Neural progenitor cell (in vitro differentiated cells): ENCODE measurements at regions not wholly inside any gene's neighbourhood (a gene's known extent, or its start where the extent isn't known, plus 50 kb on each side); places are given as distances from the start of the nearest gene placed in this dataset.

Experiments used
- DNase-seq: peaks from one replicate; pipeline ENCODE4 v3.0.0-alpha.2; 2016; ENCODE audit warnings: low spot score
- H2AFZ ChIP-seq: fragments of 200-600 bp; sonication (generic); replicated peaks from 2 replicates; pipeline ENCODE4 v1.6.1; 2016; ENCODE audit warnings: antibody characterized with exemption
- H3F3A ChIP-seq: fragments of 200-600 bp; sonication (generic); 2 replicates; pipeline ENCODE4 v1.6.1; 2016; ENCODE audit warnings: antibody characterized with exemption, low read depth
- H3K27ac ChIP-seq: fragments of 200-600 bp; sonication (generic); 2 replicates; pipeline ENCODE4 v1.5.1; 2016; ENCODE audit warnings: mild to moderate bottlenecking
- H3K27me3 ChIP-seq: fragments of 200-600 bp; sonication (generic); 2 replicates; pipeline ENCODE4 v1.6.1; 2016; ENCODE audit warnings: mild to moderate bottlenecking, moderate library complexity
- H3K36me3 ChIP-seq: fragments of 200-600 bp; sonication (generic); 2 replicates; pipeline ENCODE4 v1.5.1; 2016
- H3K4me1 ChIP-seq: fragments of 200-600 bp; sonication (generic); 2 replicates; pipeline ENCODE4 v1.6.1; 2016; ENCODE audit warnings: mixed run types
- H3K4me2 ChIP-seq: fragments of 200-600 bp; sonication (generic); 2 replicates; pipeline ENCODE4 v1.6.1; 2016
- H3K4me3 ChIP-seq: fragments of 200-600 bp; sonication (generic); 2 replicates; pipeline ENCODE4 v1.5.1; 2016
- H3K79me2 ChIP-seq: fragments of 200-600 bp; sonication (generic); 2 replicates; pipeline ENCODE4 v1.6.1; 2016; ENCODE audit warnings: low read depth
- H3K9ac ChIP-seq: fragments of 200-600 bp; sonication (generic); 2 replicates; pipeline ENCODE4 v1.6.1; 2016
- H3K9me3 ChIP-seq: fragments of 200-600 bp; sonication (generic); 2 replicates; pipeline ENCODE4 v1.5.1; 2016; ENCODE audit warnings: low read depth
- H4K20me1 ChIP-seq: fragments of 200-600 bp; sonication (generic); 2 replicates; pipeline ENCODE4 v1.6.1; 2016; ENCODE audit warnings: low read depth
- H3K27ac Mint-ChIP-seq: 3 replicates; pipeline ENCODE4 v1.8.0; 2021; ENCODE audit warnings: mixed read lengths
- H3K27me3 Mint-ChIP-seq: 2 replicates; pipeline ENCODE4 v1.8.0; 2022; ENCODE audit warnings: low read depth, mild to moderate bottlenecking, inconsistent platforms, moderate library complexity, mixed read lengths; ENCODE audit not compliant: insufficient read depth
- H3K36me3 Mint-ChIP-seq: 3 replicates; pipeline ENCODE4 v1.8.0; 2021; ENCODE audit warnings: mixed read lengths
- H3K4me1 Mint-ChIP-seq: 3 replicates; pipeline ENCODE4 v1.8.0; 2021; ENCODE audit warnings: mixed read lengths
- H3K4me3 Mint-ChIP-seq: 3 replicates; pipeline ENCODE4 v1.8.0; 2021; ENCODE audit warnings: mild to moderate bottlenecking, moderate library complexity, mixed read lengths
- H3K9me3 Mint-ChIP-seq: 3 replicates; pipeline ENCODE4 v1.8.0; 2020; ENCODE audit warnings: mixed read lengths
- CTCF ChIP-seq: fragments of 200-600 bp; sonication (generic); IDR thresholded peaks from 2 replicates; pipeline ENCODE4 v1.5.1; 2017; ENCODE audit warnings: antibody characterized with exemption, mild to moderate bottlenecking
- EZH2 ChIP-seq: fragments of 200-600 bp; sonication (generic); IDR thresholded peaks from 2 replicates; pipeline ENCODE4 v1.6.1; 2017; ENCODE audit warnings: antibody characterized with exemption, mild to moderate bottlenecking, moderate library complexity
- EZH2phosphoT487 ChIP-seq: fragments of 200-600 bp; sonication (generic); IDR thresholded peaks from 2 replicates; pipeline ENCODE4 v1.6.1; 2017; ENCODE audit warnings: antibody characterized with exemption

GRCh38 chr20:57998981-57999464 lies 229.4 kb downstream of the ANKRD60 start:
- Histone ChIP-seq H3K27ac (no peak overlapping the region), H3K4me1 (peaks cover 9% of the 10 kb centered on the region), H3F3A (peaks cover 15% of the 10 kb centered on the region), H4K20me1 (no peaks in the 10 kb centered on the region), H3K9ac (no peak overlapping the region), H3K9me3 (no peaks in the 10 kb centered on the region), H2AFZ (peak overlapping the region; percentile 44), H3K36me3 (no peaks in the 10 kb centered on the region), H3K27me3 (peaks cover 15% of the 10 kb centered on the region), H3K4me3 (peak overlapping the region; percentile 28), H3K79me2 (no peaks in the 10 kb centered on the region), H3K4me2 (peak overlapping the region; percentile 74)
- H3K27ac Mint-ChIP-seq: no peak overlapping the region
- no peaks in the 10 kb centered on the region for H3K36me3 Mint-ChIP-seq
- peaks cover 2% of the 10 kb centered on the region for H3K27me3 Mint-ChIP-seq
- no peak for DNase-seq
- no peak for TF ChIP-seq EZH2phosphoT487
- H3K4me3 Mint-ChIP-seq: no peak overlapping the region
- H3K9me3 Mint-ChIP-seq: peaks cover 2% of the 10 kb centered on the region
- H3K4me1 Mint-ChIP-seq: peaks cover 30% of the 10 kb centered on the region

DNA sequence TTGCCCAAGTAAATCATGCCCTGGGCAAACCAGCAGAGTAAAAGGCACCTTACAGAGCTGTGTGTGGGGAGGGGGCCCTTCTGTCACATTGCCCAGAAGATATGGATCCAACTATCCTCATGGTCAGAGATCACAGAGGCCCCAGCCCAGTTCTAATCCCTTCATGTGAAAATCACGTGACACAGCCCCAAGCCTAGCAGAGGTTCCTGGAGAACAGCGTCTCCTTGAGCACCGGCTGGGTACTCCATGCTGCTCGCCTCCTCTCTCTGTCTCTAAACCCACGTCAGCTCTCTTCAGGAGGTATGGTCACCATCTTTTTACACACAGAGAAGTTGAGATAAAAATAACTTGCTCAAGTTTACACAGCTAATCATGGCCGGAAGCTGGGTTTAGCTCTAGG lies 230.2 kb downstream of the ANKRD60 start:
- H3K4me2 ChIP-seq: no peak overlapping the region
- H3K9me3 ChIP-seq: no peaks in the 10 kb centered on the region
- no peak overlapping the region for H3K27ac ChIP-seq
- H3K9me3 Mint-ChIP-seq: peaks cover 2% of the 10 kb centered on the region
- peaks cover 9% of the 10 kb centered on the region for H3K4me1 ChIP-seq
- H3K36me3 ChIP-seq: no peaks in the 10 kb centered on the region
- H3K27ac Mint-ChIP-seq: no peak overlapping the region
- no peak overlapping the region for H2AFZ ChIP-seq
- no peak overlapping the region for H3K9ac ChIP-seq
- H4K20me1 ChIP-seq: no peaks in the 10 kb centered on the region
- H3K4me1 Mint-ChIP-seq: peaks cover 36% of the 10 kb centered on the region
- peaks cover 15% of the 10 kb centered on the region for H3K27me3 ChIP-seq
- H3K4me3 Mint-ChIP-seq: no peak overlapping the region
- H3K36me3 Mint-ChIP-seq: no peaks in the 10 kb centered on the region
- H3K4me3 ChIP-seq: no peak overlapping the region
- peaks cover 15% of the 10 kb centered on the region for H3F3A ChIP-seq
- no peaks in the 10 kb centered on the region for H3K79me2 ChIP-seq
- peaks cover 2% of the 10 kb centered on the region for H3K27me3 Mint-ChIP-seq
- TF ChIP-seq EZH2: no peak
- no peak for TF ChIP-seq CTCF
- TF ChIP-seq EZH2phosphoT487: no peak
- no peak for DNase-seq

DNA sequence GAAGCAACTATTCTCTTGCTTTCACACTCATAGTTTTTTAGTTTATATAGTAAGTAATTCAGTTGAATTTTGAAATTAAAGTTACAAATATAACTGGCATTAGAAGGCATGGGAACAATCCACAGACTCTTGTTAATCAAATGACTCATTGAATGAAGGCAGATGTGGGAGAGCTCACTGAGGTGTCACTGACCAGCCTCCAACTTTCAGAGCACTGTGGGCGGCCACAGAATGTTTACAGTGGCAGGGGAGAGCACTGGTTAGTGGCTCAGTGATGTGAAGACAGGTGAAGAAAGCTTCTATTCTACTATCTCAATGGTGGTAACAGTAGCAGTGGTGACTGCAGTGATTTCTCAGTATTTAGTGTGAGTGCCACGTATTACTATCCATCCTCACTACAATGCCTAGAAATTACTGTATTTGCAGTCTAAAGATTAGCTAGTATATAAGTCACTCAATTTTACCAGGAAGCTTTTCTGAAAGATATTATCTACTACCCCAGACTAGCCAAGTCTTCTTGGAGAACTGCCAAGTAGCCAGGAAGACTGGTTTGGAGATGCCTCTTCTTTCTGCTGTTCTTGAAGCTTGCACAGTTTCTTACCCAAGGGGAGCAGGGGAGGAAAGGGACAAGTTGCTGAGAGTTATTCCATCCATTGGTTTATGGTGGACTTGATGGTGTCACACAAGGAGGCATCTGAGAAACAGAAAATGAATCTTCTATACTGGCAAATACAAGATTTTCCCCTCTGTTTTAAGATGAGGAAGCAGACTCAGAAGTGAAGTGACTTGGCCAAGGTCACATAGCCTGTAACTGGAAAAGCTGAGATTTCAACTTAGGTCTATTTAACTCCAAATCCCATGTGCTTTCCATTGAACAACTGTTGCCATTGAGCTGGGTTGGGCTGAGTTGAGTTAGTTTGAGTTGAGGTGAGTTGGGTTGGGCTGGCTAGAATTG lies 231.2 kb downstream of the ANKRD60 start:
- Mint-ChIP-seq H3K36me3 (no peaks in the 10 kb centered on the region), H3K9me3 (peaks cover 2% of the 10 kb centered on the region), H3K4me1 (peaks cover 36% of the 10 kb centered on the region), H3K27ac (no peak overlapping the region), H3K27me3 (peaks cover 2% of the 10 kb centered on the region), H3K4me3 (no peak overlapping the region)
- no peak overlapping the region for H3K4me3 ChIP-seq
- H3K4me2 ChIP-seq: no peak overlapping the region
- H4K20me1 ChIP-seq: no peaks in the 10 kb centered on the region
- TF ChIP-seq CTCF (no peak), EZH2 (no peak), EZH2phosphoT487 (no peak)
- no peak overlapping the region for H3K9ac ChIP-seq
- no peaks in the 10 kb centered on the region for H3K9me3 ChIP-seq
- H3K79me2 ChIP-seq: no peaks in the 10 kb centered on the region
- H2AFZ ChIP-seq: no peak overlapping the region
- peaks cover 15% of the 10 kb centered on the region for H3F3A ChIP-seq
- no peak overlapping the region for H3K27ac ChIP-seq
- peaks cover 9% of the 10 kb centered on the region for H3K4me1 ChIP-seq
- DNase-seq: no peak
- H3K36me3 ChIP-seq: no peaks in the 10 kb centered on the region
- H3K27me3 ChIP-seq: peaks cover 15% of the 10 kb centered on the region

DNA sequence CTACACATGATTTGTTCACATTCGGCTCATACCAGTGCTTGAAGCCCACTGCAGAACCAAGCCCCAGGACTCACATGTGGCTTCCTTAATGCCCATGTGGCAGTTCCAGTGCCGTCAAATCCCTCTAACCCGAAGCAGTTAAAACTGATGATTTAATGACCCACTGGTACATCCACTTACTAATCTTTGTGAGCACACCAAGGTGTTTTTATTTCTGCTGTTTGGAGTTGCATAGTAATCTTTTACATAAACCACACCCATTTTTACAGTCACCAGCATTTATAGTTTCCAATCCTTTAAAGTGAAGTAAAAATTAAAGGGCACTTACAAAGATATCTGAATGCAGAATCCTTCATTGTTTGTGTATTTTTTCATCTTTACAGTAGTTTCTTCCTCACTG lies 232.0 kb downstream of the ANKRD60 start:
- TF ChIP-seq EZH2 (no peak), CTCF (no peak), EZH2phosphoT487 (no peak)
- H3K4me3 Mint-ChIP-seq: no peak overlapping the region
- DNase-seq: no peak
- no peak overlapping the region for H3K27ac Mint-ChIP-seq
- no peaks in the 10 kb centered on the region for H3K36me3 Mint-ChIP-seq
- Histone ChIP-seq H3K27me3 (peaks cover 15% of the 10 kb centered on the region), H4K20me1 (no peaks in the 10 kb centered on the region), H3K4me1 (peaks cover 9% of the 10 kb centered on the region), H3K36me3 (no peaks in the 10 kb centered on the region), H3K9ac (no peak overlapping the region), H3K4me2 (no peak overlapping the region), H2AFZ (no peak overlapping the region), H3F3A (peaks cover 15% of the 10 kb centered on the region), H3K79me2 (no peaks in the 10 kb centered on the region), H3K27ac (no peak overlapping the region), H3K4me3 (no peak overlapping the region), H3K9me3 (no peaks in the 10 kb centered on the region)
- peaks cover 31% of the 10 kb centered on the region for H3K4me1 Mint-ChIP-seq
- peaks cover 2% of the 10 kb centered on the region for H3K9me3 Mint-ChIP-seq
- H3K27me3 Mint-ChIP-seq: peaks cover 2% of the 10 kb centered on the region
